ENCODE measurements at regions not wholly inside any gene's neighbourhood (a gene's known extent, or its start where the extent isn't known, plus 50 kb on each side); places are given as distances from the start of the nearest gene placed in this dataset.

GRCh38 chr10:29734640-29734961 lies 99.8 kb upstream of the SVIL start:
- no peak for TF ChIP-seq CTCF (IDR thresholded peaks at IDR 0.05)
- TF ChIP-seq EZH2 (IDR thresholded peaks at IDR 0.05; ENCODE audit: borderline replicate concordance, insufficient read depth, low read depth, low read length, poor library complexity, severe bottlenecking) = no peak

Measured in B cell (primary cell).